ENCODE measurements at regions not wholly inside any gene's neighbourhood (a gene's known extent, or its start where the extent isn't known, plus 50 kb on each side); places are given as distances from the start of the nearest gene placed in this dataset.

- TF ChIP-seq TAF1 (IDR thresholded peaks at IDR 0.05; ENCODE audit: low read depth, low read length): no peak
- TF ChIP-seq POLR2AphosphoS5 (IDR thresholded peaks at IDR 0.05; ENCODE audit: low read depth, low read length): no peak
- TF ChIP-seq PAX5 (IDR thresholded peaks at IDR 0.05; ENCODE audit: insufficient read depth, low read length, severe bottlenecking): no peak
- TF ChIP-seq SPI1 (IDR thresholded peaks at IDR 0.05; ENCODE audit: low read depth, low read length): no peak
- no peak for TF ChIP-seq POLR2A (IDR thresholded peaks at IDR 0.05; ENCODE audit: low read depth, low read length)
- no peak for TF ChIP-seq POU2F2 (IDR thresholded peaks at IDR 0.05; ENCODE audit: low read depth, low read length)
- no peak for DNase-seq (ENCODE audit: insufficient read length, low spot score)
- no peak for FAIRE-seq
Measured at GRCh38 chr3:34531156-34531555, 732.7 kb downstream of the PDCD6IP start.

- no peak for DNase-seq (ENCODE audit: insufficient read length, low spot score)
- TF ChIP-seq POLR2A (IDR thresholded peaks at IDR 0.05; ENCODE audit: low read depth, low read length) (no peak), PAX5 (IDR thresholded peaks at IDR 0.05; ENCODE audit: insufficient read depth, low read length, severe bottlenecking) (no peak)
- FAIRE-seq: no peak
Measured at GRCh38 chr3:34533451-34533850, 735.0 kb downstream of the PDCD6IP start.

- FAIRE-seq: no peak
- DNase-seq (ENCODE audit: insufficient read length, low spot score): no peak
- TF ChIP-seq SPI1 (IDR thresholded peaks at IDR 0.05; ENCODE audit: low read depth, low read length): no peak
- no peak for TF ChIP-seq PAX5 (IDR thresholded peaks at IDR 0.05; ENCODE audit: insufficient read depth, low read length, severe bottlenecking)
- TF ChIP-seq TAF1 (IDR thresholded peaks at IDR 0.05; ENCODE audit: low read depth, low read length): no peak
- TF ChIP-seq POLR2AphosphoS5 (IDR thresholded peaks at IDR 0.05; ENCODE audit: low read depth, low read length): no peak
- no peak for TF ChIP-seq POLR2A (IDR thresholded peaks at IDR 0.05; ENCODE audit: low read depth, low read length)
- TF ChIP-seq POU2F2 (IDR thresholded peaks at IDR 0.05; ENCODE audit: low read depth, low read length): no peak
Measured at GRCh38 chr3:34534013-34534412, 735.6 kb downstream of the PDCD6IP start.

- FAIRE-seq: no peak
- DNase-seq (ENCODE audit: insufficient read length, low spot score): no peak
- TF ChIP-seq POLR2AphosphoS5 (IDR thresholded peaks at IDR 0.05; ENCODE audit: low read depth, low read length): no peak
- no peak for TF ChIP-seq POU2F2 (IDR thresholded peaks at IDR 0.05; ENCODE audit: low read depth, low read length)
- TF ChIP-seq POLR2A (IDR thresholded peaks at IDR 0.05; ENCODE audit: low read depth, low read length): no peak
- no peak for TF ChIP-seq TAF1 (IDR thresholded peaks at IDR 0.05; ENCODE audit: low read depth, low read length)
- TF ChIP-seq SPI1 (IDR thresholded peaks at IDR 0.05; ENCODE audit: low read depth, low read length): no peak
Measured at GRCh38 chr3:34544136-34544535, 745.7 kb downstream of the PDCD6IP start.

GRCh38 chr3:34547297-34547920 is 749.0 kb downstream of the PDCD6IP start:
- no peak for FAIRE-seq
- TF ChIP-seq SPI1 (IDR thresholded peaks at IDR 0.05; ENCODE audit: low read depth, low read length): no peak
- no peak for TF ChIP-seq PAX5 (IDR thresholded peaks at IDR 0.05; ENCODE audit: insufficient read depth, low read length, severe bottlenecking)
- TF ChIP-seq POLR2A (IDR thresholded peaks at IDR 0.05; ENCODE audit: low read depth, low read length): no peak
- TF ChIP-seq POU2F2 (IDR thresholded peaks at IDR 0.05; ENCODE audit: low read depth, low read length): no peak
- TF ChIP-seq POLR2AphosphoS5 (IDR thresholded peaks at IDR 0.05; ENCODE audit: low read depth, low read length): no peak
- TF ChIP-seq TAF1 (IDR thresholded peaks at IDR 0.05; ENCODE audit: low read depth, low read length): no peak
- no peak for DNase-seq (ENCODE audit: insufficient read length, low spot score)

GRCh38 chr3:34567266-34567665 is 768.8 kb downstream of the PDCD6IP start:
- FAIRE-seq (no peak), DNase-seq (ENCODE audit: insufficient read length, low spot score) (no peak)
- TF ChIP-seq PAX5 (IDR thresholded peaks at IDR 0.05; ENCODE audit: insufficient read depth, low read length, severe bottlenecking) (no peak), POU2F2 (IDR thresholded peaks at IDR 0.05; ENCODE audit: low read depth, low read length) (no peak), POLR2AphosphoS5 (IDR thresholded peaks at IDR 0.05; ENCODE audit: low read depth, low read length) (no peak), TAF1 (IDR thresholded peaks at IDR 0.05; ENCODE audit: low read depth, low read length) (no peak), SPI1 (IDR thresholded peaks at IDR 0.05; ENCODE audit: low read depth, low read length) (no peak), POLR2A (IDR thresholded peaks at IDR 0.05; ENCODE audit: low read depth, low read length) (no peak)

GRCh38 chr3:34568766-34569165 is 770.3 kb downstream of the PDCD6IP start:
- DNase-seq (ENCODE audit: insufficient read length, low spot score) (no peak), FAIRE-seq (no peak)
- TF ChIP-seq POLR2AphosphoS5 (IDR thresholded peaks at IDR 0.05; ENCODE audit: low read depth, low read length) (no peak), POLR2A (IDR thresholded peaks at IDR 0.05; ENCODE audit: low read depth, low read length) (no peak), TAF1 (IDR thresholded peaks at IDR 0.05; ENCODE audit: low read depth, low read length) (no peak), POU2F2 (IDR thresholded peaks at IDR 0.05; ENCODE audit: low read depth, low read length) (no peak), PAX5 (IDR thresholded peaks at IDR 0.05; ENCODE audit: insufficient read depth, low read length, severe bottlenecking) (no peak), SPI1 (IDR thresholded peaks at IDR 0.05; ENCODE audit: low read depth, low read length) (no peak)

- no peak for FAIRE-seq
- TF ChIP-seq PAX5 (IDR thresholded peaks at IDR 0.05; ENCODE audit: insufficient read depth, low read length, severe bottlenecking): no peak
- TF ChIP-seq TAF1 (IDR thresholded peaks at IDR 0.05; ENCODE audit: low read depth, low read length): no peak
- TF ChIP-seq POLR2A (IDR thresholded peaks at IDR 0.05; ENCODE audit: low read depth, low read length): no peak
- TF ChIP-seq POLR2AphosphoS5 (IDR thresholded peaks at IDR 0.05; ENCODE audit: low read depth, low read length): no peak
- TF ChIP-seq SPI1 (IDR thresholded peaks at IDR 0.05; ENCODE audit: low read depth, low read length): no peak
- no peak for TF ChIP-seq POU2F2 (IDR thresholded peaks at IDR 0.05; ENCODE audit: low read depth, low read length)
- DNase-seq (ENCODE audit: insufficient read length, low spot score): no peak
Measured at GRCh38 chr3:34569437-34569836, 771.0 kb downstream of the PDCD6IP start.

GRCh38 chr3:34570916-34571705 is 772.7 kb downstream of the PDCD6IP start:
- FAIRE-seq: no peak

More at GRCh38 chr3:34570916-34571705, 772.7 kb downstream of the PDCD6IP start:
- TF ChIP-seq PAX5 (IDR thresholded peaks at IDR 0.05; ENCODE audit: insufficient read depth, low read length, severe bottlenecking): no peak
- no peak for TF ChIP-seq POU2F2 (IDR thresholded peaks at IDR 0.05; ENCODE audit: low read depth, low read length)
- no peak for TF ChIP-seq POLR2AphosphoS5 (IDR thresholded peaks at IDR 0.05; ENCODE audit: low read depth, low read length)
- no peak for TF ChIP-seq POLR2A (IDR thresholded peaks at IDR 0.05; ENCODE audit: low read depth, low read length)
- TF ChIP-seq SPI1 (IDR thresholded peaks at IDR 0.05; ENCODE audit: low read depth, low read length): no peak
- TF ChIP-seq TAF1 (IDR thresholded peaks at IDR 0.05; ENCODE audit: low read depth, low read length): no peak
- DNase-seq (ENCODE audit: insufficient read length, low spot score): no peak
